GM12891 (cell line): ENCODE measurements at regions not wholly inside any gene's neighbourhood (a gene's known extent, or its start where the extent isn't known, plus 50 kb on each side); places are given as distances from the start of the nearest gene placed in this dataset.

Source experiments
- PAX5 ChIP-seq: IDR thresholded peaks from 2 replicates; pipeline ENCODE4 v1.6.1; 2011; ENCODE audit warnings: low read length, moderate library complexity, mild to moderate bottlenecking; ENCODE audit not compliant: insufficient read depth, severe bottlenecking
- POLR2A ChIP-seq: IDR thresholded peaks from 2 replicates; pipeline ENCODE4 v1.6.1; 2011; ENCODE audit warnings: low read depth, low read length, control low read depth
- POLR2AphosphoS5 ChIP-seq: IDR thresholded peaks from 2 replicates; pipeline ENCODE4 v1.6.1; 2011; ENCODE audit warnings: low read depth, low read length, control low read depth
- SPI1 ChIP-seq: IDR thresholded peaks from 2 replicates; pipeline ENCODE4 v1.6.1; 2011; ENCODE audit warnings: low read depth, low read length, control low read depth
- TAF1 ChIP-seq: IDR thresholded peaks from 2 replicates; pipeline ENCODE4 v1.6.1; 2011; ENCODE audit warnings: low read depth, low read length, control low read depth

- TF ChIP-seq POLR2A, result no peak
- no peak for TF ChIP-seq POLR2AphosphoS5
- TF ChIP-seq TAF1, result no peak
- TF ChIP-seq SPI1, result no peak
- TF ChIP-seq PAX5, result no peak
These were observed 51.1 kb upstream of the NUDT6 start for GRCh38 chr4:122973465-122973864.
